HCT116 (cell line): ENCODE measurements at regions not wholly inside any gene's neighbourhood (a gene's known extent, or its start where the extent isn't known, plus 50 kb on each side); places are given as distances from the start of the nearest gene placed in this dataset.

ENCODE experiments used
- ATAC-seq: fragments of 200-7000 bp; cut with Tn5 transposase; 2 replicates; pipeline ENCODE4 v1.9.1; 2020; ENCODE audit warnings: mild to moderate bottlenecking, moderate library complexity
- BruUV-seq: library from RNA; stranded (reverse); fragments of 400-500 nt; replicated peaks from 2 replicates; lab custom pipeline; 2021; lab: Mats Ljungman, UMichigan
- CTCF ChIA-PET: fragments of 300-600 bp; sonication (Branson Sonifier 250); formaldehyde crosslinking; loops from one replicate; lab custom pipeline; 2021; ENCODE audit warnings: antibody characterized with exemption; lab: Charles Lee
- POLR2A ChIA-PET: fragments of 300-600, 350-600 bp; sonication (Branson Sonifier 250); formaldehyde crosslinking; loops from one replicate; lab custom pipeline; 2021; ENCODE audit warnings: antibody characterized with exemption; lab: Charles Lee
- RAD21 ChIA-PET, 2 experiments: fragments of 300-600 bp; sonication (Branson Sonifier 250); formaldehyde crosslinking; loops; one replicate each; lab custom pipeline; 2023; ENCODE audit warnings: low total read pairs in 2 of 2; ENCODE audit not compliant: uncharacterized antibody in 2 of 2, unreplicated experiment in 2 of 2, low non-redundant PET in 1 of 2; lab: Charles Lee
- DNase-seq: peaks from one replicate; pipeline ENCODE4 v3.0.0-alpha.2; 2010; ENCODE audit warnings: low read depth, low spot score
- H2AFZ ChIP-seq: fragments of 200-600 bp; shearing (Covaris generic), sonication (generic); 2 replicates; pipeline ENCODE4 v1.6.1; 2017; ENCODE audit warnings: low read depth, mixed run types, mixed read lengths, antibody characterized with exemption, low read length; ENCODE audit not compliant: poor library complexity, severe bottlenecking
- H3K27ac ChIP-seq: 2 replicates; pipeline ENCODE4 v1.5.1; 2012; ENCODE audit warnings: low read depth, low read length
- H3K27me3 ChIP-seq: fragments of 200-600 bp; sonication (generic); 2 replicates; pipeline ENCODE4 v1.6.1; 2016; ENCODE audit warnings: mixed run types, low read length, mixed read lengths; ENCODE audit not compliant: insufficient read depth
- H3K36me3 ChIP-seq, 2 experiments: fragments of 200-500 bp in 1 of 2; fragments of 200-600 bp in 1 of 2; sonication (Bioruptor generic) in 1 of 2; sonication (generic) in 1 of 2; 2 replicates each; pipeline versions ENCODE4 v1.5.1 to v1.6.1; 2014 to 2016; ENCODE audit warnings: low read length in 2 of 2, inconsistent platforms in 1 of 2, mixed read lengths in 1 of 2, mixed run types in 1 of 2; ENCODE audit not compliant: insufficient read depth in 2 of 2, control insufficient read depth in 1 of 2
- H3K4me1 ChIP-seq, 2 experiments: fragments of 200-600 bp in 1 of 2; sonication (generic) in 1 of 2; 2 replicates each; pipeline versions ENCODE4 v1.5.1 to v1.6.1; 2012 to 2017; ENCODE audit warnings: low read length in 2 of 2, inconsistent platforms in 1 of 2, mild to moderate bottlenecking in 1 of 2, mixed read lengths in 1 of 2, mixed run types in 1 of 2, moderate library complexity in 1 of 2; ENCODE audit not compliant: insufficient read depth in 2 of 2, control insufficient read depth in 1 of 2
- H3K4me2 ChIP-seq: fragments of 200-600 bp; sonication (generic); 2 replicates; pipeline ENCODE4 v1.6.1; 2017; ENCODE audit warnings: mixed run types, low read length, mixed read lengths
- H3K4me3 ChIP-seq, 2 experiments: fragments of 200-600 bp in 1 of 2; sonication (generic) in 1 of 2; replicated peaks in 1 of 2; 2 replicates each; pipeline ENCODE4 v1.5.1; 2011 to 2016; ENCODE audit warnings: low read length in 2 of 2, control low read depth in 1 of 2, low read depth in 1 of 2, mild to moderate bottlenecking in 1 of 2, mixed read lengths in 1 of 2, mixed run types in 1 of 2
- H3K79me2 ChIP-seq: fragments of 200-600 bp; sonication (generic); 2 replicates; pipeline ENCODE4 v1.6.1; 2017; ENCODE audit warnings: mild to moderate bottlenecking, mixed run types, low read length, moderate library complexity, mixed read lengths; ENCODE audit not compliant: insufficient read depth
- H3K9ac ChIP-seq: fragments of 200-600 bp; sonication (generic); 2 replicates; pipeline ENCODE4 v1.6.1; 2016; ENCODE audit warnings: low read length, mixed read lengths
- H3K9me2 ChIP-seq: fragments of 200-600 bp; sonication (generic), shearing (Covaris generic); 2 replicates; pipeline ENCODE4 v1.6.1; 2017; ENCODE audit warnings: mixed run types, mild to moderate bottlenecking, moderate library complexity; ENCODE audit not compliant: insufficient read depth
- H3K9me3 ChIP-seq, 2 experiments: fragments of 200-500 bp in 1 of 2; fragments of 200-600 bp in 1 of 2; sonication (Bioruptor generic) in 1 of 2; sonication (generic) in 1 of 2; 2 replicates each; pipeline ENCODE4 v1.6.1; 2014 to 2017; ENCODE audit warnings: low read length in 2 of 2, mixed read lengths in 2 of 2, inconsistent platforms in 1 of 2, low read depth in 1 of 2, mild to moderate bottlenecking in 1 of 2, mixed run types in 1 of 2, moderate library complexity in 1 of 2; ENCODE audit not compliant: control insufficient read depth in 1 of 2, insufficient read depth in 1 of 2
- H4K20me1 ChIP-seq: fragments of 200-600 bp; sonication (generic), shearing (Covaris generic); 2 replicates; pipeline ENCODE4 v1.6.1; 2017; ENCODE audit warnings: mixed run types, mild to moderate bottlenecking, moderate library complexity; ENCODE audit not compliant: insufficient read depth
- CBX3 ChIP-seq: IDR thresholded peaks from 2 replicates; pipeline ENCODE4 v1.6.1; 2012; ENCODE audit warnings: low read depth
- CEBPB ChIP-seq: IDR thresholded peaks from 2 replicates; pipeline ENCODE4 v1.6.1; 2012; ENCODE audit warnings: low read depth
- EGR1 ChIP-seq: IDR thresholded peaks from 2 replicates; pipeline ENCODE4 v1.6.1; 2012; ENCODE audit warnings: low read depth
- ELF1 ChIP-seq: IDR thresholded peaks from 2 replicates; pipeline ENCODE4 v1.6.1; 2012; ENCODE audit warnings: low read depth, borderline replicate concordance
- EZH2 ChIP-seq: fragments of 200-600 bp; sonication (generic); IDR thresholded peaks from 2 replicates; pipeline ENCODE4 v1.6.1; 2017; ENCODE audit warnings: antibody characterized with exemption, mixed run types
- JUND ChIP-seq: IDR thresholded peaks from 2 replicates; pipeline ENCODE4 v1.6.1; 2012
- POLR2A ChIP-seq: IDR thresholded peaks from 2 replicates; pipeline ENCODE4 v1.7.0; 2011; ENCODE audit warnings: borderline replicate concordance; ENCODE audit not compliant: insufficient read depth, insufficient read length; ENCODE audit errors: extremely low read depth
- POLR2AphosphoS5 ChIP-seq: IDR thresholded peaks from 2 replicates; pipeline ENCODE4 v1.6.1; 2011; ENCODE audit warnings: mild to moderate bottlenecking, low read depth, low read length, moderate library complexity
- RAD21 ChIP-seq: IDR thresholded peaks from 2 replicates; pipeline ENCODE4 v1.6.1; 2012; ENCODE audit warnings: low read depth, mild to moderate bottlenecking
- SIN3A ChIP-seq: IDR thresholded peaks from 2 replicates; pipeline ENCODE4 v1.6.1; 2012; ENCODE audit warnings: low read depth
- SP1 ChIP-seq: IDR thresholded peaks from 2 replicates; pipeline ENCODE4 v1.6.1; 2012; ENCODE audit warnings: low read depth
- SRF ChIP-seq: IDR thresholded peaks from 2 replicates; pipeline ENCODE4 v1.6.1; 2012; ENCODE audit warnings: low read depth
- TCF7L2 ChIP-seq: IDR thresholded peaks from 2 replicates; pipeline ENCODE4 v1.7.0; 2011; ENCODE audit warnings: borderline replicate concordance, inconsistent platforms; ENCODE audit not compliant: insufficient read depth, insufficient read length; ENCODE audit errors: extremely low read depth
- YY1 ChIP-seq: IDR thresholded peaks from 2 replicates; pipeline ENCODE4 v1.6.1; 2011; ENCODE audit warnings: low read length, low read depth, moderate library complexity, mild to moderate bottlenecking; ENCODE audit not compliant: insufficient replicate concordance; ENCODE audit errors: extremely low read depth
- ZFX ChIP-seq: fragments of 450-650 bp; IDR thresholded peaks from 2 replicates; pipeline ENCODE4 v1.6.1; 2017
- ZNF274 ChIP-seq: fragments of 200-500 bp; sonication (Bioruptor generic); IDR thresholded peaks from 2 replicates; pipeline ENCODE4 v1.6.1; 2014; ENCODE audit warnings: mild to moderate bottlenecking, low read depth, low read length, inconsistent platforms
- intact Hi-C: fragments of 100-400 bp; cut with micrococcal nuclease; formaldehyde crosslinking; loops from 2 replicates; pipeline ENCODE4 v1.10.0; 2022
- TF ChIP-seq, protein P1 (sequence below): IDR thresholded peaks from 2 replicates; pipeline ENCODE4 v1.6.1; 2012
- TF ChIP-seq, protein P2 (sequence below): IDR thresholded peaks from 2 replicates; pipeline ENCODE4 v1.6.1; 2011; ENCODE audit warnings: mild to moderate bottlenecking, low read length, moderate library complexity; ENCODE audit not compliant: insufficient replicate concordance; ENCODE audit errors: extremely low read depth
- TF ChIP-seq, protein P3 (sequence below), 3 experiments: fragments of 200-600 bp in 1 of 3; sonication (generic) in 1 of 3; IDR thresholded peaks in 2 of 3; conservative IDR thresholded peaks in 1 of 3; 2 replicates each; pipeline ENCODE4 v1.5.1; 2012 to 2017; ENCODE audit warnings: low read depth in 2 of 3, low read length in 2 of 3, antibody characterized with exemption in 1 of 3, borderline replicate concordance in 1 of 3, control low read depth in 1 of 3, mild to moderate bottlenecking in 1 of 3, mixed read lengths in 1 of 3, mixed run types in 1 of 3, moderate library complexity in 1 of 3; ENCODE audit not compliant: insufficient read depth in 1 of 3
- TF ChIP-seq, protein P4 (sequence below): IDR thresholded peaks from 2 replicates; pipeline ENCODE4 v1.6.1; 2012

DNA sequence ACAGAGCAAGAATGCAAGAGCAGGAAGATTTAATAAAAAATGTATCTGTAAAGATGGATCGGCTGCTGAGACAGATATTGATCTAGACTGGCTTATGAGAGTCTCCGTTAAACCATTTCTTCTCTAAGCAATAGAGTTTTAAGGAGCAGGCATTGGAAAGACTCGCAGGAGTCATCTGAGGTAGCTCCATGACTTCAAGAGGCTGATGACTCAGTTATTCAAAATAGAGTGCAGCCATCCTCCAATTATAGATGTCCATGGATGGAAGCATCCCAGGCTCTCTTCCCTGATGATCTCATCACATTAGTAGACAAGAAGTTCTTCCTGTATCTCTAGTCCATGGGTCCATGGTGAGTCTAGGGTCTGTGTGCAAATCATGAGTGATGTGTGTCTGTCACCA lies 638.3 kb upstream of the TMEM132C start:
- Histone ChIP-seq H4K20me1 (no peaks in the 10 kb centered on the region), H3K9ac (no peak overlapping the region), H3K27me3 (no peaks in the 10 kb centered on the region), H3K4me3 (no peak overlapping the region), H2AFZ (no peak overlapping the region), H3K79me2 (no peaks in the 10 kb centered on the region), H3K4me1 (no peaks in the 10 kb centered on the region), H3K9me2 (no peaks in the 10 kb centered on the region), H3K27ac (no peak overlapping the region), H3K9me3 (peaks cover 0 to 19% of the 10 kb centered on the region in 2 experiments; a peak in 2 of 4 replicates), H3K36me3 (no peaks in the 10 kb centered on the region), H3K4me2 (no peak overlapping the region)
- no peak for ATAC-seq
- no TSS peak for BruUV-seq
- DNase-seq = no peak
- ChIA-PET POLR2A (no interaction called here), CTCF (no interaction called here), RAD21 (no interaction called here)
- intact Hi-C loops = no loop called here
- TF ChIP-seq ZFX (no peak), EGR1 (no peak), SRF (no peak), SP1 (no peak), ELF1 (no peak), ZNF274 (no peak), POLR2A (no peak), CBX3 (no peak), RAD21 (no peak), CEBPB (no peak), TCF7L2 (no peak), POLR2AphosphoS5 (no peak), SIN3A (no peak), JUND (no peak), EZH2 (no peak), YY1 (no peak)
- TF ChIP-seq, protein P1, sequence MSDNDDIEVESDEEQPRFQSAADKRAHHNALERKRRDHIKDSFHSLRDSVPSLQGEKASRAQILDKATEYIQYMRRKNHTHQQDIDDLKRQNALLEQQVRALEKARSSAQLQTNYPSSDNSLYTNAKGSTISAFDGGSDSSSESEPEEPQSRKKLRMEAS = no peak
- TF ChIP-seq, protein P2, sequence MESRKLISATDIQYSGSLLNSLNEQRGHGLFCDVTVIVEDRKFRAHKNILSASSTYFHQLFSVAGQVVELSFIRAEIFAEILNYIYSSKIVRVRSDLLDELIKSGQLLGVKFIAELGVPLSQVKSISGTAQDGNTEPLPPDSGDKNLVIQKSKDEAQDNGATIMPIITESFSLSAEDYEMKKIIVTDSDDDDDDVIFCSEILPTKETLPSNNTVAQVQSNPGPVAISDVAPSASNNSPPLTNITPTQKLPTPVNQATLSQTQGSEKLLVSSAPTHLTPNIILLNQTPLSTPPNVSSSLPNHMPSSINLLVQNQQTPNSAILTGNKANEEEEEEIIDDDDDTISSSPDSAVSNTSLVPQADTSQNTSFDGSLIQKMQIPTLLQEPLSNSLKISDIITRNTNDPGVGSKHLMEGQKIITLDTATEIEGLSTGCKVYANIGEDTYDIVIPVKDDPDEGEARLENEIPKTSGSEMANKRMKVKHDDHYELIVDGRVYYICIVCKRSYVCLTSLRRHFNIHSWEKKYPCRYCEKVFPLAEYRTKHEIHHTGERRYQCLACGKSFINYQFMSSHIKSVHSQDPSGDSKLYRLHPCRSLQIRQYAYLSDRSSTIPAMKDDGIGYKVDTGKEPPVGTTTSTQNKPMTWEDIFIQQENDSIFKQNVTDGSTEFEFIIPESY = no peak
- TF ChIP-seq, protein P3, sequence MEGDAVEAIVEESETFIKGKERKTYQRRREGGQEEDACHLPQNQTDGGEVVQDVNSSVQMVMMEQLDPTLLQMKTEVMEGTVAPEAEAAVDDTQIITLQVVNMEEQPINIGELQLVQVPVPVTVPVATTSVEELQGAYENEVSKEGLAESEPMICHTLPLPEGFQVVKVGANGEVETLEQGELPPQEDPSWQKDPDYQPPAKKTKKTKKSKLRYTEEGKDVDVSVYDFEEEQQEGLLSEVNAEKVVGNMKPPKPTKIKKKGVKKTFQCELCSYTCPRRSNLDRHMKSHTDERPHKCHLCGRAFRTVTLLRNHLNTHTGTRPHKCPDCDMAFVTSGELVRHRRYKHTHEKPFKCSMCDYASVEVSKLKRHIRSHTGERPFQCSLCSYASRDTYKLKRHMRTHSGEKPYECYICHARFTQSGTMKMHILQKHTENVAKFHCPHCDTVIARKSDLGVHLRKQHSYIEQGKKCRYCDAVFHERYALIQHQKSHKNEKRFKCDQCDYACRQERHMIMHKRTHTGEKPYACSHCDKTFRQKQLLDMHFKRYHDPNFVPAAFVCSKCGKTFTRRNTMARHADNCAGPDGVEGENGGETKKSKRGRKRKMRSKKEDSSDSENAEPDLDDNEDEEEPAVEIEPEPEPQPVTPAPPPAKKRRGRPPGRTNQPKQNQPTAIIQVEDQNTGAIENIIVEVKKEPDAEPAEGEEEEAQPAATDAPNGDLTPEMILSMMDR (IDR thresholded peaks at IDR 0.05 in 2 of 3, conservative IDR thresholded peaks at IDR 0.05 in 1 of 3; ENCODE audit: borderline replicate concordance in 1 of 3, insufficient read depth in 1 of 3, low read depth in 2 of 3, low read length in 2 of 3) = no peak
- TF ChIP-seq, protein P4, sequence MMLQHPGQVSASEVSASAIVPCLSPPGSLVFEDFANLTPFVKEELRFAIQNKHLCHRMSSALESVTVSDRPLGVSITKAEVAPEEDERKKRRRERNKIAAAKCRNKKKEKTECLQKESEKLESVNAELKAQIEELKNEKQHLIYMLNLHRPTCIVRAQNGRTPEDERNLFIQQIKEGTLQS = no peak
